Endothelial cell of umbilical vein (primary cell): ENCODE measurements at regions not wholly inside any gene's neighbourhood (a gene's known extent, or its start where the extent isn't known, plus 50 kb on each side); places are given as distances from the start of the nearest gene placed in this dataset.

Source experiments
- CTCF ChIP-seq, 2 donors: IDR thresholded peaks; 1 replicate in 1 of 2; 2 replicates in 1 of 2; pipeline ENCODE4 v1.5.1; 2011; ENCODE audit warnings: low read length in 2 of 2, mild to moderate bottlenecking in 2 of 2, moderate library complexity in 2 of 2, control low read depth in 1 of 2, inconsistent platforms in 1 of 2, low read depth in 1 of 2; ENCODE audit not compliant: insufficient read depth in 1 of 2; ENCODE audit errors: extremely low read depth in 1 of 2
- EZH2 ChIP-seq: IDR thresholded peaks from 2 replicates; pipeline ENCODE4 v1.6.1; 2012; ENCODE audit warnings: borderline replicate concordance, low read depth, mild to moderate bottlenecking, moderate library complexity, low read length, inconsistent platforms; ENCODE audit not compliant: severe bottlenecking
- FOS ChIP-seq: IDR thresholded peaks from 2 replicates; pipeline ENCODE4 v1.6.1; 2011; ENCODE audit warnings: mild to moderate bottlenecking, low read length, moderate library complexity, borderline replicate concordance; ENCODE audit not compliant: insufficient read depth
- JUN ChIP-seq: IDR thresholded peaks from 2 replicates; pipeline ENCODE4 v1.6.1; 2011; ENCODE audit warnings: borderline replicate concordance, low read depth; ENCODE audit not compliant: insufficient read length, insufficient read depth
- MAX ChIP-seq: IDR thresholded peaks from 2 replicates; pipeline ENCODE4 v1.6.1; 2011; ENCODE audit not compliant: insufficient read depth, insufficient read length
- MYC ChIP-seq: IDR thresholded peaks from one replicate; pipeline ENCODE4 v1.6.1; 2011; ENCODE audit warnings: mild to moderate bottlenecking, low read depth, low read length
- POLR2A ChIP-seq: IDR thresholded peaks from 2 replicates; pipeline ENCODE4 v1.6.1; 2012; ENCODE audit warnings: low read depth, mild to moderate bottlenecking, control low read depth, low read length
- POLR2AphosphoS5 ChIP-seq: IDR thresholded peaks from 2 replicates; pipeline ENCODE4 v1.6.1; 2012; ENCODE audit warnings: low read depth, mild to moderate bottlenecking, control low read depth, low read length, moderate library complexity; ENCODE audit not compliant: insufficient read depth

GRCh38 chr1:208527156-208527555 is 283.0 kb upstream of the PLXNA2 start:
- no peak for TF ChIP-seq CTCF (IDR thresholded peaks at IDR 0.05; ENCODE audit: extremely low read depth in 1 of 2, insufficient read depth in 1 of 2, low read depth in 1 of 2, low read length in 2 of 2)
- TF ChIP-seq POLR2A, result no peak
- no peak for TF ChIP-seq JUN
- TF ChIP-seq EZH2, result no peak
- no peak for TF ChIP-seq POLR2AphosphoS5
- no peak for TF ChIP-seq MAX
- TF ChIP-seq FOS, result no peak
- TF ChIP-seq MYC, result no peak
